Neural cell (in vitro differentiated cells): ENCODE measurements at regions not wholly inside any gene's neighbourhood (a gene's known extent, or its start where the extent isn't known, plus 50 kb on each side); places are given as distances from the start of the nearest gene placed in this dataset.

Experiments
- H2AFZ ChIP-seq: fragments of 200-600, 300-800 bp; sonication (generic), shearing (Covaris generic); 2 replicates; pipeline ENCODE4 v1.6.0; 2014; ENCODE audit warnings: low read depth, mild to moderate bottlenecking, antibody characterized with exemption, low read length, moderate library complexity
- H3F3A ChIP-seq: fragments of 200-600 bp; shearing (Covaris generic); 2 replicates; pipeline ENCODE4 v1.6.1; 2016; ENCODE audit warnings: mild to moderate bottlenecking, moderate library complexity, mixed read lengths, antibody characterized with exemption, low read length; ENCODE audit not compliant: insufficient read depth, poor library complexity, severe bottlenecking
- H3K27ac ChIP-seq: fragments of 200-600, 300-800 bp; sonication (generic), shearing (Covaris generic); 2 replicates; pipeline ENCODE4 v1.5.1; 2014; ENCODE audit warnings: mild to moderate bottlenecking, low read length, moderate library complexity
- H3K27me3 ChIP-seq: fragments of 300-800, 200-600 bp; sonication (generic), shearing (Covaris generic); 2 replicates; pipeline ENCODE4 v1.6.0; 2014; ENCODE audit warnings: mild to moderate bottlenecking, low read depth, low read length, moderate library complexity; ENCODE audit not compliant: insufficient read depth
- H3K36me3 ChIP-seq: fragments of 300-800, 200-600 bp; sonication (generic), shearing (Covaris generic); 2 replicates; pipeline ENCODE4 v1.5.1; 2014; ENCODE audit warnings: mild to moderate bottlenecking, antibody characterized with exemption, low read length, moderate library complexity; ENCODE audit not compliant: insufficient read depth
- H3K4me2 ChIP-seq: fragments of 300-800, 200-600 bp; sonication (generic), shearing (Covaris generic); 2 replicates; pipeline ENCODE4 v1.6.0; 2014; ENCODE audit warnings: mild to moderate bottlenecking, low read length
- H3K4me3 ChIP-seq: fragments of 300-800, 200-600 bp; sonication (generic), shearing (Covaris generic); 2 replicates; pipeline ENCODE4 v1.5.1; 2014; ENCODE audit warnings: mild to moderate bottlenecking, low read length, moderate library complexity
- H3K79me2 ChIP-seq: fragments of 200-600 bp; shearing (Covaris generic); replicated peaks from 2 replicates; pipeline ENCODE4 v1.6.0; 2014; ENCODE audit warnings: mild to moderate bottlenecking, low read length, moderate library complexity; ENCODE audit not compliant: insufficient read depth
- H3K9ac ChIP-seq: fragments of 300-800, 200-600 bp; sonication (generic), shearing (Covaris generic); 2 replicates; pipeline ENCODE4 v1.6.1; 2016; ENCODE audit warnings: mild to moderate bottlenecking, low read length, mixed read lengths
- H3K9me2 ChIP-seq: fragments of 200-600 bp; shearing (Covaris generic); 2 replicates; pipeline ENCODE4 v1.6.1; 2016; ENCODE audit warnings: mild to moderate bottlenecking, low read length, mixed read lengths; ENCODE audit not compliant: insufficient read depth
- H3K9me3 ChIP-seq: fragments of 200-600, 300-800 bp; sonication (generic), shearing (Covaris generic); 2 replicates; pipeline ENCODE4 v1.6.1; 2016; ENCODE audit warnings: mild to moderate bottlenecking, mixed run types, low read length, moderate library complexity, mixed read lengths
- H4K20me1 ChIP-seq: fragments of 200-600 bp; shearing (Covaris generic); 2 replicates; pipeline ENCODE4 v1.6.1; 2016; ENCODE audit warnings: mild to moderate bottlenecking, mixed run types; ENCODE audit not compliant: insufficient read depth
- EP300 ChIP-seq: fragments of 450-650 bp; conservative IDR thresholded peaks from 2 replicates; pipeline ENCODE4 v1.6.1; 2014; ENCODE audit warnings: antibody characterized with exemption, mild to moderate bottlenecking, moderate library complexity; ENCODE audit not compliant: poor library complexity, severe bottlenecking
- EZH2 ChIP-seq: fragments of 200-600, 300-800 bp; shearing (Covaris generic), sonication (generic); IDR thresholded peaks from 2 replicates; pipeline ENCODE4 v1.6.1; 2014; ENCODE audit warnings: antibody characterized with exemption, low read length, borderline replicate concordance, mild to moderate bottlenecking; ENCODE audit not compliant: insufficient read depth, poor library complexity, severe bottlenecking
- MXI1 ChIP-seq: fragments of 450-650 bp; conservative IDR thresholded peaks from 2 replicates; pipeline ENCODE4 v1.6.1; 2014; ENCODE audit warnings: antibody characterized with exemption, mild to moderate bottlenecking; ENCODE audit not compliant: poor library complexity, severe bottlenecking
- POLR2AphosphoS5 ChIP-seq: IDR thresholded peaks from 2 replicates; pipeline ENCODE4 v1.6.1; 2012
- RAD21 ChIP-seq: fragments of 450-650 bp; conservative IDR thresholded peaks from 2 replicates; pipeline ENCODE4 v1.6.1; 2014; ENCODE audit warnings: antibody characterized with exemption, mild to moderate bottlenecking, moderate library complexity
- SMC3 ChIP-seq: fragments of 450-650 bp; conservative IDR thresholded peaks from 2 replicates; pipeline ENCODE4 v1.6.1; 2014; ENCODE audit warnings: antibody characterized with exemption, mild to moderate bottlenecking, moderate library complexity; ENCODE audit not compliant: poor library complexity
- TAF1 ChIP-seq: IDR thresholded peaks from 2 replicates; pipeline ENCODE4 v1.6.1; 2012; ENCODE audit warnings: low read depth
- TF ChIP-seq, protein P1 (sequence below): IDR thresholded peaks from 2 replicates; pipeline ENCODE4 v1.6.1; 2012; ENCODE audit warnings: borderline replicate concordance
- TF ChIP-seq, protein P2 (sequence below): fragments of 450-650 bp; IDR thresholded peaks from 2 replicates; pipeline ENCODE4 v1.5.1; 2014; ENCODE audit warnings: antibody characterized with exemption, mild to moderate bottlenecking, moderate library complexity; ENCODE audit not compliant: poor library complexity, severe bottlenecking

DNA sequence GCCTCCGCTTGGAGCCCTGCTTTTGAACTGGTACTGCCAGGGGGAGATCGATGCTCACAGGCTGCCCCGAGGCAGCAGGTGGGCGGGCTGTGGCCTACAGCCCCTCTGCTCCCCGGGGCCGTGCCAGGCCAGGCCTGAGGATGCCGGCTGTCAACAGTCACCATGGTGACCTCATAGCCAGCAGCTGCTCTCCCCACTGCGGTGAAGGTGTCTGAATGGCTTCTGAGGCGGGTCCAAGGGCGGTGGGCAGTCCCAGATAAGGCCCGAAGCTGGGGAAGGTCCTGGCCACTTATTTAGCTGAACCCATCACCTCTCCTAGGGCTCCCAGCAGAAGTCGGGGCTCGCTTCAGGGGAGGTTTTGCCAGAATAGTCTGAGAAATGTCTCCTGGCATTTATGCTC, 179.3 kb downstream of the ARHGAP12 start:
- Histone ChIP-seq H3K27ac (no peak overlapping the region), H3K4me2 (no peak overlapping the region), H4K20me1 (no peaks in the 10 kb centered on the region), H3K9ac (no peak overlapping the region), H3K79me2 (no peaks in the 10 kb centered on the region), H3K36me3 (no peaks in the 10 kb centered on the region), H3K27me3 (no peaks in the 10 kb centered on the region), H3F3A (no peaks in the 10 kb centered on the region), H2AFZ (no peak overlapping the region), H3K4me3 (no peak overlapping the region), H3K9me2 (no peaks in the 10 kb centered on the region), H3K9me3 (no peaks in the 10 kb centered on the region)
- TF ChIP-seq EZH2 (no peak), SMC3 (no peak), RAD21 (no peak), EP300 (no peak), POLR2AphosphoS5 (no peak), TAF1 (no peak), MXI1 (no peak)
- TF ChIP-seq, protein P1, sequence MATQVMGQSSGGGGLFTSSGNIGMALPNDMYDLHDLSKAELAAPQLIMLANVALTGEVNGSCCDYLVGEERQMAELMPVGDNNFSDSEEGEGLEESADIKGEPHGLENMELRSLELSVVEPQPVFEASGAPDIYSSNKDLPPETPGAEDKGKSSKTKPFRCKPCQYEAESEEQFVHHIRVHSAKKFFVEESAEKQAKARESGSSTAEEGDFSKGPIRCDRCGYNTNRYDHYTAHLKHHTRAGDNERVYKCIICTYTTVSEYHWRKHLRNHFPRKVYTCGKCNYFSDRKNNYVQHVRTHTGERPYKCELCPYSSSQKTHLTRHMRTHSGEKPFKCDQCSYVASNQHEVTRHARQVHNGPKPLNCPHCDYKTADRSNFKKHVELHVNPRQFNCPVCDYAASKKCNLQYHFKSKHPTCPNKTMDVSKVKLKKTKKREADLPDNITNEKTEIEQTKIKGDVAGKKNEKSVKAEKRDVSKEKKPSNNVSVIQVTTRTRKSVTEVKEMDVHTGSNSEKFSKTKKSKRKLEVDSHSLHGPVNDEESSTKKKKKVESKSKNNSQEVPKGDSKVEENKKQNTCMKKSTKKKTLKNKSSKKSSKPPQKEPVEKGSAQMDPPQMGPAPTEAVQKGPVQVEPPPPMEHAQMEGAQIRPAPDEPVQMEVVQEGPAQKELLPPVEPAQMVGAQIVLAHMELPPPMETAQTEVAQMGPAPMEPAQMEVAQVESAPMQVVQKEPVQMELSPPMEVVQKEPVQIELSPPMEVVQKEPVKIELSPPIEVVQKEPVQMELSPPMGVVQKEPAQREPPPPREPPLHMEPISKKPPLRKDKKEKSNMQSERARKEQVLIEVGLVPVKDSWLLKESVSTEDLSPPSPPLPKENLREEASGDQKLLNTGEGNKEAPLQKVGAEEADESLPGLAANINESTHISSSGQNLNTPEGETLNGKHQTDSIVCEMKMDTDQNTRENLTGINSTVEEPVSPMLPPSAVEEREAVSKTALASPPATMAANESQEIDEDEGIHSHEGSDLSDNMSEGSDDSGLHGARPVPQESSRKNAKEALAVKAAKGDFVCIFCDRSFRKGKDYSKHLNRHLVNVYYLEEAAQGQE = no peak
- TF ChIP-seq, protein P2, sequence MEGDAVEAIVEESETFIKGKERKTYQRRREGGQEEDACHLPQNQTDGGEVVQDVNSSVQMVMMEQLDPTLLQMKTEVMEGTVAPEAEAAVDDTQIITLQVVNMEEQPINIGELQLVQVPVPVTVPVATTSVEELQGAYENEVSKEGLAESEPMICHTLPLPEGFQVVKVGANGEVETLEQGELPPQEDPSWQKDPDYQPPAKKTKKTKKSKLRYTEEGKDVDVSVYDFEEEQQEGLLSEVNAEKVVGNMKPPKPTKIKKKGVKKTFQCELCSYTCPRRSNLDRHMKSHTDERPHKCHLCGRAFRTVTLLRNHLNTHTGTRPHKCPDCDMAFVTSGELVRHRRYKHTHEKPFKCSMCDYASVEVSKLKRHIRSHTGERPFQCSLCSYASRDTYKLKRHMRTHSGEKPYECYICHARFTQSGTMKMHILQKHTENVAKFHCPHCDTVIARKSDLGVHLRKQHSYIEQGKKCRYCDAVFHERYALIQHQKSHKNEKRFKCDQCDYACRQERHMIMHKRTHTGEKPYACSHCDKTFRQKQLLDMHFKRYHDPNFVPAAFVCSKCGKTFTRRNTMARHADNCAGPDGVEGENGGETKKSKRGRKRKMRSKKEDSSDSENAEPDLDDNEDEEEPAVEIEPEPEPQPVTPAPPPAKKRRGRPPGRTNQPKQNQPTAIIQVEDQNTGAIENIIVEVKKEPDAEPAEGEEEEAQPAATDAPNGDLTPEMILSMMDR = no peak

- Histone ChIP-seq H3K36me3 (no peaks in the 10 kb centered on the region), H4K20me1 (no peaks in the 10 kb centered on the region), H3F3A (no peaks in the 10 kb centered on the region), H3K9ac (no peak overlapping the region), H3K79me2 (no peaks in the 10 kb centered on the region), H3K9me3 (no peaks in the 10 kb centered on the region), H3K27me3 (no peaks in the 10 kb centered on the region), H2AFZ (no peak overlapping the region), H3K9me2 (no peaks in the 10 kb centered on the region), H3K27ac (no peak overlapping the region), H3K4me3 (no peak overlapping the region), H3K4me2 (no peak overlapping the region)
- TF ChIP-seq, protein P2 = no peak
- TF ChIP-seq EP300 (no peak), EZH2 (no peak), MXI1 (no peak), SMC3 (no peak), POLR2AphosphoS5 (no peak), RAD21 (no peak), TAF1 (no peak)
- TF ChIP-seq, protein P1 = no peak
These were observed 182.8 kb downstream of the ARHGAP12 start for GRCh38 chr10:31745612-31746376.
